ENCODE measurements at regions not wholly inside any gene's neighbourhood (a gene's known extent, or its start where the extent isn't known, plus 50 kb on each side); places are given as distances from the start of the nearest gene placed in this dataset.
"Not testable (repeated sequence)": the region's sequence is repeated elsewhere in the genome, so short reads cannot be mapped to it uniquely, and the experiment has no call there.

DNA sequence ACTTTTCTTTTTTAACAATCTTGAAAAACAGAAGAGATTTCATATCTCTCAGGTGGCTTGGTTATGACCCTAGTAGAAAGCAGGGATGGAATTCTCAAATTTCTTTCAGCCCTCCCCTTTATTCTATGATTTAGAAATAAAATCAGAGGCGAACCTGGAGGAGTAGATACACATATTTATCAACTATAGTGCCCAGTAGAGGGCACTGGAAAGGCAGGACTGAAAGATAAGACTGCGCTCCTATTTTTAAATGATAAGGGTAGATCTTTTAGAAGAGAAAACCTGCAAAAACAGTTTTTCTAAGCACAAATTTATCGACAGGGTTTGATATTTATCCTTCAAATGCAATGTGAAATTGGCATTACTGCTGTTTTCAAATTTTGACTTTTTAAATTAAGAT lies 1296.6 kb downstream of the EPHA7 start:
- peak; percentile 30 for DNase-seq

DNA sequence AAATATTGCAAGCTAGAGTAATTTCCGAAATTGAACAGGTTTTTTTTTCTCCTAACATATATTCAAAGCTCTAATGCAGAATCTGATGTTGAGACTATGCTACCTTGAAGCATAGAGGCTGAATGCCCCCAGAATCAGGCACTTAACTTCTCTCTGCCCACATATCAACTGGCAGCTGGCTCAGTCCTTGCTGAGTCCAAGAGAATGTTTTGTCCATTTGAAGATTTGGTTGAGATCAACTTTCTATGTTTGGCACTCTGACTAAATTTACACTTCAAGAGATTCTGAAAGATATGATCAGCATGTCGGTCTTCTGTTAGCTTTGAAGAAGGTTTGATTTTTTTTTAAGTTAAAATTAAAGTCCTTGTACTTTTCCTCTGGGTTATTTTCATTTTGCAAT lies 1298.1 kb downstream of the EPHA7 start:
- DNase-seq, result no peak

DNA sequence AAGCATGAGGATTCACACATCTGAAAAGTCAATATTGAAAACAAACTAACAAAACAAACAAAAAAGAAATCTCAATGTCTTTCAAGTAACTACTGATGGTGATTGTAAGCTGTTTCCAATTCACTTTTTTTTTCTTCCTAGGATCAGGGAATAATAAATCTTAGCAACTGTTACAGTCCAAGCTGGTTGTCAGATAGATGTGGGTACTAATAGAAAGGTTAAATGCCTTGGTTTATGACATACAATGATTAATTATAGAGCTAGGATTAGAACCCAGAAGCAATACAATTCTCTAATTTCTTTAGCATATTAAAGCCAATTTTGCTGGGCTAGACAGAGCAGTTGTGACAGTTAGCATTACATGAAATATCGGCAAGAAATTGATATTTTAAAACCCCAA lies 1301.6 kb downstream of the EPHA7 start:
- DNase-seq, result no peak

DNA sequence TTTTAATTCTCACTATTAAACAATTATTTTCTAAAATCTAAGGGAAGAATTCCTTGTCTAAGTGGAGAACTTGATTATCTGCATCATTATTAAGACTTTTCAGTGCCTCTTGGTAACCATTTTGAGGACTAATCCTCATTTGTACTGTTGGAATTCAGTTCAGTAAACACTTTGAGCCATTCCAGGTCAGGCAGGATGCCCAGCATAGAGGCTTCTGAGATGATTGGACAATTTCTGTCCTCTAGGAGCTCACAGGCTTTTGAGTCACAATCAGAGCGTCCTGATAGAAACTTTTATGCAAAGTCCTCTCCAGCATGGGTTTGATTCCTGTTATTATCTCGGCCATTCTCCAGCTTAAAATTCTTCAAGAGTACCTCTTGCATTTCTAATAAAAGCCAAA lies 1304.6 kb downstream of the EPHA7 start:
- no peak for DNase-seq

DNA sequence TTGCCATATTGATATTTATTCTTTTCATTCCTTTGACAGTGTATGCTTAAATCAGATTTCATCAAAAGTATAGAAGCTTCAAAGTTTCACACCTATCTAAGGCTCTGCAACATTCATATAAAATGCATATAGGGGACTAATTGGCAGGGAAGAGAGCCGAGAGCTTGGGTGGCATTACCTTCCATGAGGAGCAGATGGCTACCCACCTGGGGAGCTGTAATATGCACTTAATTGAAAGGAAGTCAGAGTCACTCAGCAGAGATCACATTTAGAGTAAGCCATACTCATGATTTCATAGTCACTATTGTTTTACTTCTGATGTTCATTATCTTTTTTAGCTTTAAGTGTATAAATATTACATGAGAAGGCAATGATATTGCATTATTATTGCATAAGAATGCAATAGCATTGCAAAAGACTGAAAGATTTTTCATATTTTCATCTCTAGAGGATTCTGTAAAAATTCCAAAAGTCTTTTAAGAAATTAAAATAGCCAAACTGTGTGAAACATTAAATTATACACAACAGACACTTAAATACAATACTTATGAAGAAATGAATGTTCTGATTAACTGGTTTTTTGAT lies 1305.2 kb downstream of the EPHA7 start:
- no peak for DNase-seq

DNA sequence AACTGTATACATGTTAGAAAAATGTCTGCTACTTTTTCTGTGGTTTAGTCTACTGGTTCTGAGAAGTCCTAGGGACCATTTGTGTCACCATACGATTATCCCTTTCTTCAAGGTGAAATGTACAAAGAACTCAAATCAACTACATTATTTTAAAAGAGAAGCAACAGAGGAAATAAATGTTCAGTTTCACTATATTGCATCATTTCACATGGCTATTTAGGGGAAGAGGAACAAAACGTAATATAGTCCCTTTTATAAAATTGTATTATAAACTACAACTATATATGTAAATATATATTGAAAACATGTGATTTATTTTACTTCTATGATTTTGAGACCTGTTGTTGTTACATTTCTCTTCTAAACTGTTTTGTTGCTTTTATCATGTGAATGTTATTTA lies 1308.0 kb downstream of the EPHA7 start:
- DNase-seq, result no peak

DNA sequence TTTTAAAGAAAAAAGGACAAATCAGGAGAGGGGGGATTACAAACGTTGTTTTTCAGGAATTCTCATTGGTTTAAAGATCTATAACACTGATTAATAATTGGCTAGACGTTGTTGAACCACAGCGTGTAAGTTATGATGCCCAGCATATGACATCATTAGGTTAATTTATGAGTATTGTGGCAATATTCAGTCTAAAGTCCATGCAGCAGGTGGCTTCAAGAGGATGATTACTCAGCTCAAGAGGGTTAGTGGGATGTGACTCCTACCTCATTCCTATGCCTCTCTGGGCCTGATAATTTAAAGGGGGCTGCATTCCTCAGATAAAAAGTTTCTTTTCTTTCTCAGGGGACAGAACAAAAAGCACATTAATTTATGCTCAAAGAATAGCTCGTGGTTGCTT lies 1309.0 kb downstream of the EPHA7 start:
- peak; percentile 94 for DNase-seq

DNA sequence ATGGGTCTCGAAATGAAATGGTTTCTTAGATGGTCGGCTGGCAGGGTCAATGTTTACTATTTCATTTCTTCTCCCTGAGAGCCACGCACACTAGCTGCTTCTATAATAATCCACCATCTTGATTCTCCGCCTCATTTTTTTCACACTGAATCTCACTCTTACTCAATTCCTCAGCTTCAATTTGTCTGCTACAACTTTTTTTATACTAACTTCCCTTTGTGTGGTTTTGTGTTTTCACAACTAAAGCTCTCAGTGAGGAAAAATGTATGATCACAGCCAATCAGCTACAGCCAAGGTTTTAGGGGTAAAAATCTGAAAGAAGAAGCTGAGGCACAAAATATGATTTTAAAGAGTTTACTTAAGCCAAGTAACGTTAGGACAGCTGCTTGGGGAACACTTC lies 1309.4 kb downstream of the EPHA7 start:
- no peak for DNase-seq

DNA sequence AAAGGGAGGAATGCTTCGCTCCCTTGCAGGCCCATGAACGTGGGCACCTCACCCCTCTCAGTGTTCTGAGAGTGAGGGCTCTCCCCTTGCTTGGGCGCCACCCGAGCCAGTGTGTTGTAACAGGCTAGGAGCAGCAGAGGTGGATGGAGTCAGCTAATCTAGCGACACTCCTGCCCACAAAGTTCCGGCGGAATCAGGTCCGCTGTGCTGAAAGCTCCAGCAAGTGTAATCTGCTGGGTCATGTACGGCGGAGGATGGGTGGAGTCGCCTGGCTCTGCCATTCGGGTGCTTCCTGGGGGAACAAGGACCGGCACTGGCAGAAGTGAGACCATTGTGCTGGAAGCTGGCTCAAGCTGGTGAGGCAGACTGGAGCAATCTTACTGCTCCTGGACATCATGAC lies 1310.1 kb downstream of the EPHA7 start:
- DNase-seq, result no peak

DNA sequence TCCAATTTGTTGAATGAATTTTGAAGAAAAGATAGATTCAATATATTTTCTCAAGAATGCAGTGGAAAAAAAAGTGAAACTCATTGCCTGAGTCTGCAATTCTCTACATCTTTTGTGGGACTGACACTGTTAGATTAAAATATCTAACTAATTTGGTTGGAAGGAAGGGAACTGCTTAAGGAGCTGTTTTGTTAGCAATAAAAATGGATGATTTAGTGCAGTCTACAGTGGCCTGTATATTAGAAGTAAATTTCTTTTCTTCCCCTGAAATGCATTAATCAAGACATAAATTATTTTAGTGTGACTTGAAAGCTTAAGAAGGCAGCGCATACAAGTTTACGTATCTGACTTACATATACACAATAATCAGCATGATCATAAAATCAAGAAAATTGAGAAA lies 1332.6 kb downstream of the EPHA7 start:
- no peak for DNase-seq

DNA sequence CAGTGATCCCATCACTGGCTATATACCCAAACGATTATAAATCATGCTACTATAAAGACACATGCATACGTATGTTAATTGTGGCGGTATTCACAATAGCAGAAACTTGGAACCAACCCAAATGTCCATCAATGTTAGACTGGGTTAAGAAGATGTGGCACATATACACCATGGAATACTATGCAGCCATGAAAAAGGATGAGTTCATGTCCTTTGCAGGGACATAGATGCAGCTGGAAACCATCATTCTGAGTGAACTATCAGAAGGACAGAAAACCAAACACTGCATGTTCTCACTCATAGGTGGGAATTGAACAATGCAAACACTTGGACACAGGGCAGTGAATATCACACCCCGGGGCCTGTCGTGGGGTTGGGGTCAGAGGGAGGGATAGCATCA lies 1335.4 kb downstream of the EPHA7 start:
- not testable (repeated sequence) for DNase-seq

DNA sequence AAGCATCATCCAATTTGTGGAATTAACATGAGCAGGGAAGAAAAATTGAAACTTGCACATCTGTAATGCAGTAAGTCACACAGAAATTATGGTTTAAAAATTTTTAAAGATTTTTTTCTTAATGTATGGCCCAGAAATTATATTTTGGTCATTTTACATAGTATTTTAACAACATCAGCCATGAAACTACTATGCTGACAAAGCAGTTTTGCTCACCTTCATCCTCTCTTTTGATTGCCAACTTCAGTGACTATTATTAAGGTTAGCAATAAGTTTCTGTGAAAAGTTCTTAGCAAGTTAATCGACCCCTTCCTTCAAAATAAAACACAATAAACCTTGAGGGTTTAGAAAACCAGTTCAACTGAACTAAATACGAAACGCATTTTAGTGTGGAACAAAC lies 1347.0 kb downstream of the EPHA7 start:
- DNase-seq, result no peak

DNA sequence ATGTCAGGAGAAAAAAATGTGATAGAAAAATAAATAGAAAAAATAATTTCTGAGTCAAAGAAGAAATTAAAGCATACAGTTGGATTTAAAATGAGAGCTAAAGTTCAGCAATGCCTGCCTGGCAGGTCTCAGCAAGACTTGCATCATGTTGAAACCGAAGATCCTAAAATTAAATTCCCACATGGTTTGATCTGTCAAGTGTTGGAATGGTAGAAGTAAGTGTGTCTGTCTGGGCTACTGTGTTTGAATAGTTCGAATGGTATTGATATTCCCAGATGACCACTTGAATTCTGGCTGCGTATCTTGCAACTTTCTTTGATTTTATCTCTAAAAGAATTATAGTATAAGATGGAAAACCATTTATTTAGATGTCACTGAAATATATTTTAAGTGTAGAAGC lies 1349.6 kb downstream of the EPHA7 start:
- no peak for DNase-seq

DNA sequence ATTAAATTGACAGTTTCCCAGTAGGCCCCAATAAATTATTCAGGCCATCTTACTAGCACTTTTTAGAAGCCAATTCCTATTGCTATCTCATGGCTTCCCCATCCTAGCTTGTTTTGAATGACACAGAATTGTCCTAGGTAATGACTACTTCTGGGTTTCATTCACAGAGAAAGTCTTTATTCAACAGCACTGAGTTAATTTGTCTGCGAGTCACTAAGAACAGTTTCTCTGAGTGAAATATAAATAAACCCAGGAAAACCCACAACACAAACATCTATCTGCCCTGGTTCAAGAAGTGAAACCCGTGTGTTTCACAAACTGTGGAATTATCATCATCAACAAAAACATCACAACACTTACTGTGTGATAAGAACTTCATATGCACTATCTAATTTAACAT lies 1366.8 kb downstream of the EPHA7 start:
- no peak for DNase-seq

DNA sequence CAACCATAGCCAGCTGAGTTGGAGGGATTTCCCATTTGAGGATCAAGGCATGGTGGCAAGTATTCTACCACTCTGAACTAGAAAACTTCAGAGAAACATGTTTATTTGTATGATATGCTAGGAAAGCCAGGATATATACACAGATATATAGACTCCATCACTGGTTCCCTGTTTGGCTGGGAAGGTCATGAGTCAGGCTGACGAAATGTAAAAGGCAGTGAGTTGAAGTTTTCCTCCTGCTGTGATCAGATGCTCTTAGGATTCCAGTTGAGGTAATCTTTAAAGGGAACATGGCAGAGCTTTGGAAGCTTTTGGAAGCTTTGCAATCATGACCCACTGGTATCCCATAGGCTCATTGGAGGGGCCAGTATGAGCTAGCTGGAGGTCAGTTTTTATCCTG lies 1369.1 kb downstream of the EPHA7 start:
- DNase-seq, result no peak

DNA sequence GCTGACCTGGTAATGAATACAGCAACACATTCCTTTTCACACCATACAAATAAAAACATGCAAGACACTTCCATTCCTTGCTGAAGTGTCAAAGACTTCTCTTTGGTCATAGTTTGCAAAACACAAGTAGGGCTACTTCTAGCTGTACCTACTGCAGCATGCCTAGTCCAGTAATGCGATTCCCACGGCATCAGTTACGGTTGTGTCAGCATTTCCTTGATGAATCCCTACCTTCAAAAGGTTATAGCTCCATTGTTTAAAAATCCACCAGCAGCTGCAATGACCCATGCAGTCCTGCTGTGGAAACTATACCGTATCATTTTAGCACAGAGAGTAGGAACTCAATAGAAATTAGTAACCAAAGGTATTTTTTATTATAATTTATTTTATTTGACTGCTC lies 1371.5 kb downstream of the EPHA7 start:
- no peak for DNase-seq

DNA sequence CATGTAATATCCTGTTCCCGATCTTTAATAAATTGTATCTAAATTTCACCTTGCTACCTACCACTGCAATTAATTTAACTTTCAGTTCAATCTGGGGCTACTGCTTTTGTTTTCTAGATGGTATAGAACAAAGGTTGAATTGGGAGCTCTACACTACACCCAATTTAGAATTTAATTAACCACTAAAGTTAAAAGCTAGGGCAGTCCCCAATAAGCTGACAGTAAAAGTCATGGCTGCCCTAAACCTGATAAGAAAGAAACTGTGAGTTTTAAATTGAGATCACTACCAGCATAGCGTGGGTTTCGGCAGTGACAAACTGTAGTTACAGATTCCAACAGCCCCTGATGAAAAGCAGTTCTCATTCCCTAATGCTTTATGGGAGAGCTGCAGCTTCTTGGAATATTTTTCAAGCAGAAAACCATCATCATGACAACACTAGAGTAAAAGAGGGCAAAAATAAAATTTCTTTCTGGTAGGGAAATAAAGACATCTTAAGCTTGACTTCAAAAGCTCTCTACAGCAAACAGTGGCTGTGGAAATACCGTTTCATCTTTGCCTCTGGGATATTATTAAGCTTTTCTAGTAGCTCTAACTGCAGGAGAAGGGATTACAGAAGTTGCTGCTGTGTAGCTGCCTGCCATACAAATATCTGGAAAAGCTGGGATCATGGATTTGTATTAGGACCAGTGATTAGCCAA lies 1372.1 kb downstream of the EPHA7 start:
- no peak for DNase-seq

DNA sequence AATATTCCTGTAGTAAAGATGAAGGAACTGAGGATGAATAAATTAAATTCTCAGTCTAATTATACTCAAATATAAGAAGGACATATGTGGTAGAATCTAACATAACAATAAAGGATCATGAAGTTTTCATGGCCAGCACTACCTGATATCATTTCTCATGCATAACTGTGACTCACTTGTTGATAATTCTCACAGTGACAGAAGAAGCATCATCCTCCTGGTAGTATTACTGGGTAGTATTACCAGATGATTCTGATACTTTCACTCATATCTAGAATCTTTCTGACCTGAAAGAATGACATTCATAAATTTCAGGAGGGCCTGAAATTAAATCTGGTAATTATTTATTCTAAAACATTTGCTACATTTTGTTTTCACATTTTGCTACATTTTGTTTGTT lies 1375.0 kb downstream of the EPHA7 start:
- DNase-seq, result no peak

DNA sequence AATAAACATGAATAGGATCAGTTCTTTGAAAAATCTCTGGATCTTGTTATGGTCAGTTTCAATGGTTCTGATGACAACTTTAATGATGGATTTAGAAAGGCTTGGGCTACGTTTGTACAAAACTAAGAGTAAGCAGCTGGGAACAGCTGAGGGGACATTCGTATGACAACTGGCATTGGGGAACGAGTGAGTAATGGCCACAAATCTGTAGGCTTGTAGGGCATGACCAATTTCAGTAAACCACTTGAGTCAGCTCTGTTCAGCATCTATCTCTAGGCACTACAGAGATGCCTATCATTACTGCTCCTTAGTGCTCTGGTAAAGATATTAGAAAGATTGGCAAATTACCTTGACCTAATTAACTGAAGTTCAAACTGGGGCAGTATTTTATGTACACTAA lies 1375.6 kb downstream of the EPHA7 start:
- peak; percentile 60 for DNase-seq

DNA sequence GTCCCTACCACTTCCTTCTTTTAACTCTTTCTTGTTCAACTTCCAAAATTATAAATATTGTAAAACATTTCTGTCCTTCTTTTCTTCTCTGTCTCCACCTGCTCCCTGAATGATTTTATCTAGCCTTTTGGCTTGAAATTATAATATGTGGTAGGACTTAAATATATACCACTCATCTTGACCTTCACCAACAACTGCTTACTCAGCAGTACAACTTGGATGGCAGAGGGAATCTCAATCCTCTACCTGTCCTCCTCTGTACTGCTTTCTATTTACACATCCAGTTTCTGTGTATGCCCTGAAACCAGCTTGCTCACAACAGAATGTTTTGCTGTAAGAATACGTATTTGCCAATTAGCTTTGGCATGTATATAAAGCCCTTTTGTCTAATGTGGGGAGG lies 1392.5 kb downstream of the EPHA7 start:
- no peak for DNase-seq

DNA sequence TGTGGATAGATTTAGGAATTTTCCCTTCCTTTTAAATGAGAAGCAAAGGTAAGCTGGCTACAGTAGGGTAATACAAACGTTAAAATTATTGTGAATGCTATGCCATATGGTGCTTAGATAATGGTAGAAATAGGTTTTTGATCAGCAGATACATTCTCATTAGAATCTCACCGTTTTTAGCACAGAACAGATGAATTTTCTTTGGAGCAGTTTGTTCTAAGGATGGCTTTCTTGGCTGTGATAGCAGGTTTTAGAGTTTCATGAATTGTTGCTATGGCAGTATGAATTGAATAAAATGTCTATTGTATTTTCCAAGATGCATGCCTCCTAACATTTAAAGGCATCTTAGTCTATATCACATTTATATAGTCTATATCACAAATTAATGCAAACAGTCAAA lies 1394.5 kb downstream of the EPHA7 start:
- no peak for DNase-seq

DNA sequence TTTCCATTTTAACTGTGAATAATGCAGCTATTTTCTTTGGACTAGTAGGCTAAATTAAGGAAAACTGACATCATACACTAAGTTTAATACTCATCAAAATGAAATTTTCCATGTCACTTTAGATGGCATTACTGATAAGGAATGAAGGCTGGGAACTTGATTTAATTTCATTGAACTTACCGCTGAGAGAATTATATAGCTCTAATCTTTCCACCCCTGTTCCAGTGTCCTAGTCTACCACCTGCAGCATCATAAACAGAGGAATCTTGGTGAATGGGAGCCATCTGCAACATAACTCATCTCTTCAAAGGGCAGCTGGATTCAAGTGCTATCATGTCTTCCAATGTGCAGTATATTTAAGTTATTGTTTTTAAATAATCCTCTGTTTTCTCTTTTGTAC lies 1395.2 kb downstream of the EPHA7 start:
- DNase-seq, result no peak

DNA sequence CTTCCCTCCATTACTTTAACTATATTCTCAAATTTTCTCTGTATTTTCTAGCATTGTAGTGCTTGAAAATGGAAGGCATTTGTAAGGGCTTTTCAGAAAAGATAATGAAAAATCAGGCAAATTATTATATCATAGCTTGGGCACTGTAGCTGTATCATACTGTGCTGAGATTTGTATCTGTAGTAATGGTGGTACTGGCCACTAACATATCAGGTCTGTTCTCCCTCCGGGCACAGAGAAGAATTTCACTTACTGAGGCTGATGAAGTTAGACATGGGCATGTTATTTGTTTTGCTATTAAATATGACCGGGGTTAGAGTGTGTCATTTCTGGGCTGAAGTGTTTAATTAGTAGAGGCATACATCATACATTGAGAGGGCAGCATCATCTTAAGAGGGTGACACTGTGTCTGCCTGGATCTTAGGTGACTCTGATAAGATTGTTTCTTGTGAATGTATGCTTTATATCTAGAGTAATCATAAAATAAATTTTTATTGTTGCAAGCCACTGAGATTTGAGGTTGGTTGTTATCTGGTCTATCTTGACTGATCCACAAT lies 1395.9 kb downstream of the EPHA7 start:
- no peak for DNase-seq

DNA sequence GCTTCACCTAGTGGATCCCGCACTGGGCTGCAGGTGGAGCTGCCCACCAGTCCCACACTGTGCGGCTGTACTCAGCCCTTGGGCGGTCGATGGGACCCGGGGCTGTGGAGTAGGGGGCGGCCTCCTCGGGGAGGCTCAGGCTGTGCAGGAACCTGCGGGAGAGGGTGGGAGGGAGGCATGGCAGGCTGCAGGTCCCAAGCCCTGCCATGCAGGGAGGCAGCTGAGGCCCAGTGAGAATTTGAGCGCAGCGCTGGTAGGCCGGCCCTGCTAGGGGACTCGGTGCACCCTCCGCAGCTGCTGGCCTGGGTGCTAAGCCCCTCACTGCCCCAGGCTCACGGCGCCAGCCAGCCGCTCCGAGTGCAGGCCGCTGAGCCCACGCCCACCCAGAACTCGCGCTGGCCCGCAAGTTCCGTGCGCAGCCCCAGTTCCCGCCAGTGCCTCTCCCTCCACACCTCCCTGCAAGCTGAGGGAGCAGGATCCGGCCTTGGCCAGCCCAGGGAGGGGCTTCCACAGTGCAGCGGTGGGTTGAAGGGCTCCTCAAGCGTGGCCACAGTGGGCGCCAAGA lies 1407.6 kb downstream of the EPHA7 start:
- no peak for DNase-seq

All from NCI-H774 (cell line).